ENCODE measurements at regions not wholly inside any gene's neighbourhood (a gene's known extent, or its start where the extent isn't known, plus 50 kb on each side); places are given as distances from the start of the nearest gene placed in this dataset.
A peak's percentile ranks its signal among the peaks of the same experiment; 100 is the strongest.
"Not testable (repeated sequence)": the region's sequence is repeated elsewhere in the genome, so short reads cannot be mapped to it uniquely, and the experiment has no call there.

GRCh38 chr5:36403632-36404311, 102.1 kb upstream of the RANBP3L start:
- H3K27me3 Mint-ChIP-seq (ENCODE audit: low read depth, unreplicated experiment) = no peaks in the 10 kb centered on the region
- H4K20me1 ChIP-seq (ENCODE audit: insufficient read depth, low read length) = no peaks in the 10 kb centered on the region
- H3K9ac ChIP-seq (ENCODE audit: low read length) = peak overlapping the region; percentile 47
- H3K27me3 ChIP-seq (ENCODE audit: insufficient read depth, low read length) = no peaks in the 10 kb centered on the region
- peaks cover 24% of the 10 kb centered on the region for H3K4me1 ChIP-seq (ENCODE audit: insufficient read depth, low read length)
- peak overlapping the region; percentile 73 for H3K27ac ChIP-seq (ENCODE audit: low read depth, low read length)
- peak overlapping the region; percentile 43 for H2AFZ ChIP-seq (ENCODE audit: low read depth, low read length)
- H3K9me3 Mint-ChIP-seq (ENCODE audit: unreplicated experiment) = no peaks in the 10 kb centered on the region
- no peaks in the 10 kb centered on the region for H3K9me3 ChIP-seq (ENCODE audit: insufficient read depth, low read depth, low read length)
- peak overlapping the region; percentile 6 for H3K4me3 ChIP-seq (ENCODE audit: insufficient read depth, low read depth, low read length)
- H3K79me2 ChIP-seq (ENCODE audit: insufficient read depth, low read length) = no peaks in the 10 kb centered on the region
- DNase-seq (ENCODE audit: low read depth) (peak; percentile 88), FAIRE-seq (peak; percentile 69)
- no peak for TF ChIP-seq EZH2 (IDR thresholded peaks at IDR 0.05; ENCODE audit: insufficient read depth, low read length)
- TF ChIP-seq, protein P1, sequence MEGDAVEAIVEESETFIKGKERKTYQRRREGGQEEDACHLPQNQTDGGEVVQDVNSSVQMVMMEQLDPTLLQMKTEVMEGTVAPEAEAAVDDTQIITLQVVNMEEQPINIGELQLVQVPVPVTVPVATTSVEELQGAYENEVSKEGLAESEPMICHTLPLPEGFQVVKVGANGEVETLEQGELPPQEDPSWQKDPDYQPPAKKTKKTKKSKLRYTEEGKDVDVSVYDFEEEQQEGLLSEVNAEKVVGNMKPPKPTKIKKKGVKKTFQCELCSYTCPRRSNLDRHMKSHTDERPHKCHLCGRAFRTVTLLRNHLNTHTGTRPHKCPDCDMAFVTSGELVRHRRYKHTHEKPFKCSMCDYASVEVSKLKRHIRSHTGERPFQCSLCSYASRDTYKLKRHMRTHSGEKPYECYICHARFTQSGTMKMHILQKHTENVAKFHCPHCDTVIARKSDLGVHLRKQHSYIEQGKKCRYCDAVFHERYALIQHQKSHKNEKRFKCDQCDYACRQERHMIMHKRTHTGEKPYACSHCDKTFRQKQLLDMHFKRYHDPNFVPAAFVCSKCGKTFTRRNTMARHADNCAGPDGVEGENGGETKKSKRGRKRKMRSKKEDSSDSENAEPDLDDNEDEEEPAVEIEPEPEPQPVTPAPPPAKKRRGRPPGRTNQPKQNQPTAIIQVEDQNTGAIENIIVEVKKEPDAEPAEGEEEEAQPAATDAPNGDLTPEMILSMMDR (IDR thresholded peaks at IDR 0.05; ENCODE audit: insufficient read depth, low read depth, low read length) = no peak
- no peak overlapping the region for H3K4me3 Mint-ChIP-seq (ENCODE audit: unreplicated experiment)
- H3K4me2 ChIP-seq (ENCODE audit: low read length) = peak overlapping the region; percentile 69
- H3K36me3 Mint-ChIP-seq (ENCODE audit: low read depth, unreplicated experiment) = no peaks in the 10 kb centered on the region
- no peaks in the 10 kb centered on the region for H3K36me3 ChIP-seq (ENCODE audit: insufficient read depth, low read length)
- H3K27ac Mint-ChIP-seq (ENCODE audit: unreplicated experiment) = no peak overlapping the region
- H3K4me1 Mint-ChIP-seq (ENCODE audit: low read depth, unreplicated experiment) = peaks cover 7% of the 10 kb centered on the region

- Histone ChIP-seq H3K9ac (ENCODE audit: low read length) (no peak overlapping the region), H2AFZ (ENCODE audit: low read depth, low read length) (no peak overlapping the region), H3K4me2 (ENCODE audit: low read length) (no peak overlapping the region), H4K20me1 (ENCODE audit: insufficient read depth, low read length) (no peaks in the 10 kb centered on the region), H3K36me3 (ENCODE audit: insufficient read depth, low read length) (no peaks in the 10 kb centered on the region), H3K27ac (ENCODE audit: low read depth, low read length) (no peak overlapping the region), H3K9me3 (ENCODE audit: insufficient read depth, low read depth, low read length) (no peaks in the 10 kb centered on the region), H3K4me3 (ENCODE audit: insufficient read depth, low read depth, low read length) (no peak overlapping the region), H3K27me3 (ENCODE audit: insufficient read depth, low read length) (no peaks in the 10 kb centered on the region), H3K4me1 (ENCODE audit: insufficient read depth, low read length) (peaks cover 24% of the 10 kb centered on the region), H3K79me2 (ENCODE audit: insufficient read depth, low read length) (no peaks in the 10 kb centered on the region)
- Mint-ChIP-seq H3K4me3 (ENCODE audit: unreplicated experiment) (no peak overlapping the region), H3K9me3 (ENCODE audit: unreplicated experiment) (peaks cover 3% of the 10 kb centered on the region), H3K27me3 (ENCODE audit: low read depth, unreplicated experiment) (no peaks in the 10 kb centered on the region), H3K4me1 (ENCODE audit: low read depth, unreplicated experiment) (peaks cover 7% of the 10 kb centered on the region), H3K36me3 (ENCODE audit: low read depth, unreplicated experiment) (no peaks in the 10 kb centered on the region), H3K27ac (ENCODE audit: unreplicated experiment) (no peak overlapping the region)
- FAIRE-seq = no peak
- DNase-seq (ENCODE audit: low read depth) = no peak
- TF ChIP-seq, protein P1 (IDR thresholded peaks at IDR 0.05; ENCODE audit: insufficient read depth, low read depth, low read length) = no peak
- TF ChIP-seq EZH2 (IDR thresholded peaks at IDR 0.05; ENCODE audit: insufficient read depth, low read length) = no peak
Measured at GRCh38 chr5:36406023-36406422, 104.3 kb upstream of the RANBP3L start.

GRCh38 chr5:36407396-36407795, 105.7 kb upstream of the RANBP3L start:
- Mint-ChIP-seq H3K4me1 (ENCODE audit: low read depth, unreplicated experiment) (peaks cover 7% of the 10 kb centered on the region), H3K4me3 (ENCODE audit: unreplicated experiment) (no peak overlapping the region), H3K9me3 (ENCODE audit: unreplicated experiment) (peaks cover 6% of the 10 kb centered on the region), H3K36me3 (ENCODE audit: low read depth, unreplicated experiment) (no peaks in the 10 kb centered on the region), H3K27me3 (ENCODE audit: low read depth, unreplicated experiment) (no peaks in the 10 kb centered on the region), H3K27ac (ENCODE audit: unreplicated experiment) (no peak overlapping the region)
- Histone ChIP-seq H3K79me2 (ENCODE audit: insufficient read depth, low read length) (no peaks in the 10 kb centered on the region), H3K27me3 (ENCODE audit: insufficient read depth, low read length) (no peaks in the 10 kb centered on the region), H3K4me2 (ENCODE audit: low read length) (peak overlapping the region; percentile 25), H2AFZ (ENCODE audit: low read depth, low read length) (no peak overlapping the region), H3K4me1 (ENCODE audit: insufficient read depth, low read length) (peaks cover 24% of the 10 kb centered on the region), H3K9me3 (ENCODE audit: insufficient read depth, low read depth, low read length) (no peaks in the 10 kb centered on the region), H3K27ac (ENCODE audit: low read depth, low read length) (no peak overlapping the region), H3K9ac (ENCODE audit: low read length) (no peak overlapping the region), H3K36me3 (ENCODE audit: insufficient read depth, low read length) (no peaks in the 10 kb centered on the region), H4K20me1 (ENCODE audit: insufficient read depth, low read length) (no peaks in the 10 kb centered on the region), H3K4me3 (ENCODE audit: insufficient read depth, low read depth, low read length) (no peak overlapping the region)
- FAIRE-seq (no peak), DNase-seq (ENCODE audit: low read depth) (peak; percentile 91)
- TF ChIP-seq EZH2 (IDR thresholded peaks at IDR 0.05; ENCODE audit: insufficient read depth, low read length) = no peak
- TF ChIP-seq, protein P1 (IDR thresholded peaks at IDR 0.05; ENCODE audit: insufficient read depth, low read depth, low read length) = no peak

DNA sequence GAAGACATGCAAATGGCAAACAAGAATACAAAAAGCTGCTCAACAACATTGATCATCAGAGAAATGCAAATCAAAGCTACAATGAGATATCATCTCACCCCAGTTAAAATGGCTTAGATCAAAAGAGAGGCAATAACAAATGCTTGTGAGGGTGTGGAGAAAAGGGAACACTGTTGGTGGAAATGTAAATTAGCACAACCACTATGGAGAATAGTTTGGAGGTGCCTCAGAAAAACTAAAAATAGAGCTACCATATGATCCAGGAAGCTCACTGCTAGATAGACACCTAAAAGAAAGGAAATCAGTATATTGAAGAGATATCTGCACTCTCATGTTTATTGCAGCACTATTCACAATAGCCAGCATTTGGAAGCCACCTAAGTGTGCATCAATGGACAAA, 108.0 kb upstream of the RANBP3L start:
- H4K20me1 ChIP-seq (ENCODE audit: insufficient read depth, low read length); H2AFZ ChIP-seq (ENCODE audit: low read depth, low read length); DNase-seq (ENCODE audit: low read depth); H3K79me2 ChIP-seq (ENCODE audit: insufficient read depth, low read length); H3K27me3 Mint-ChIP-seq (ENCODE audit: low read depth, unreplicated experiment); H3K9me3 ChIP-seq (ENCODE audit: insufficient read depth, low read depth, low read length); H3K4me2 ChIP-seq (ENCODE audit: low read length); H3K27me3 ChIP-seq (ENCODE audit: insufficient read depth, low read length); H3K4me3 ChIP-seq (ENCODE audit: insufficient read depth, low read depth, low read length); H3K4me1 Mint-ChIP-seq (ENCODE audit: low read depth, unreplicated experiment); H3K4me3 Mint-ChIP-seq (ENCODE audit: unreplicated experiment); H3K9ac ChIP-seq (ENCODE audit: low read length); H3K36me3 Mint-ChIP-seq (ENCODE audit: low read depth, unreplicated experiment); H3K9me3 Mint-ChIP-seq (ENCODE audit: unreplicated experiment); H3K36me3 ChIP-seq (ENCODE audit: insufficient read depth, low read length); H3K27ac ChIP-seq (ENCODE audit: low read depth, low read length); H3K4me1 ChIP-seq (ENCODE audit: insufficient read depth, low read length); FAIRE-seq; H3K27ac Mint-ChIP-seq (ENCODE audit: unreplicated experiment): not testable (repeated sequence)
